Right cardiac atrium (tissue), 5 donors: ENCODE measurements at regions not wholly inside any gene's neighbourhood (a gene's known extent, or its start where the extent isn't known, plus 50 kb on each side); places are given as distances from the start of the nearest gene placed in this dataset.

ENCODE experiments used
- ATAC-seq, 2 donors: fragments of 200-7000 bp; cut with Tn5 transposase; one replicate each; pipeline versions ENCODE4 v1.8.0 to v1.9.1; 2020; ENCODE audit warnings: moderate library complexity in 2 of 2, mild to moderate bottlenecking in 1 of 2
- DNase-seq, 3 donors: peaks; one replicate each; pipeline ENCODE4 v3.0.0-alpha.2; 2020
- H3K27ac ChIP-seq: one replicate; pipeline ENCODE4 v1.5.1; 2013; ENCODE audit warnings: mild to moderate bottlenecking, low read length, control low read depth, moderate library complexity
- H3K27me3 ChIP-seq: one replicate; pipeline ENCODE4 v1.6.1; 2013; ENCODE audit not compliant: control insufficient read depth, insufficient read depth
- H3K4me1 ChIP-seq: one replicate; pipeline ENCODE4 v1.6.1; 2013; ENCODE audit warnings: low read length; ENCODE audit not compliant: control insufficient read depth, insufficient read depth
- H3K4me3 ChIP-seq: one replicate; pipeline ENCODE4 v1.5.1; 2013; ENCODE audit warnings: low read length, control low read depth
- H3K9me3 ChIP-seq: one replicate; pipeline ENCODE4 v1.6.1; 2013; ENCODE audit warnings: low read length; ENCODE audit not compliant: control insufficient read depth
- WGBS: extraction: QIAGEN DNeasy Blood & Tissue Kit; methylation state at CpG from one replicate; pipeline ENCODE4 v1.1.7; 2013; 5-methylcytosine and 5-hydroxymethylcytosine counted together
- intact Hi-C, 4 donors: fragments of 100-400 bp; cut with DNase I; formaldehyde crosslinking; loops; one replicate each; pipeline versions ENCODE4 v1.11.0 to v1.14.0; 2022 to 2023
- donor health status: healthy with polysubstance abuse.
- donor health status: DM: no; HTN: yes; CAD: no.
- donor health status: DM: no; HTN: no; CAD: no.
- donor health status: DM: no; HTN: yes; CAD: no; lungs with severe emphysema.
- donor health status: DM: yes; HTN: yes; CAD: no.

DNA sequence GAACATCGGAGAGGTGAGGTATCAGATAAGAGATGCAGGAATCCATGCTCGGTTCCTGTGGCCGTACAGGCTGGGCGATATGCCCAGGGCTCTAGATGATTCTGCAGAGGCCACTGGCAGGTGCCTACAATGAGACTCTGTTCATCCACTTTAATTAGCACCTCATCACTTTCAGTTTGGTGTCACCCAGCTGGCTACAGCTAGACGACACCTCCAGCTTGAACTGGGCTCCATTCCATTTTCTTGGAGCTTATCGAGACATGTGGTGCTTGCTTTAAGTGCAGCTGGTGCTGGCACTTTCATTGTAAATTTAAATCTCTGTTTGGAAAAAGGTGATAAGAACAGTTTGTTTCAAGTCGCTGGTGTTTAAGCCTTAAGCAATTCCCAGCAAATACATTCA is 322.5 kb upstream of the ADGRL2 start:
- Histone ChIP-seq H3K9me3 (no peaks in the 10 kb centered on the region), H3K27ac (no peak overlapping the region), H3K4me1 (no peaks in the 10 kb centered on the region), H3K27me3 (no peaks in the 10 kb centered on the region), H3K4me3 (peak overlapping the region; percentile 34)
- ATAC-seq (peak; percentile 95), DNase-seq (peak; percentile 56 to 79 (median 77))
- 13% methylated on average over 7 of the region's 7 CpGs for WGBS
- intact Hi-C loops, result no loop called here

DNA sequence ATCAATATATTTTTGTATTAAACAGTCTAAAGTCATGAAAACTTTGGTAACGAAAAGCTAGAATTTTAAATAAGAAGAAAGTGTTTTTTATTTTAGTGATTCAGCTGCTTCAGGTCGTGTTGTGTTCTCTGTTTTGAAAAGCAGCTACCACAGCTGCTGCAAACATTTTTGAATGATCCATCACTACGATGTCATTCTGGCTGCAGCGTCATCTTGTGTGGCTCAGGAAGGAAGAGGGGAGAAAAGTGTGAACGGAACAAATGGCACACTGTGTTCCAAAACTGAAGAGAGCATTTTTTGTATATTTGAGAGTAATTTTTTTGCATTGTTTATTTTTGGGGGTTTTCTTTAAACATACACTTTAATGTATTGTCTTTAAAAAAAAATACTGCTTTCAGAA is 323.0 kb upstream of the ADGRL2 start:
- no peak for DNase-seq
- Histone ChIP-seq H3K4me3 (peak overlapping the region; percentile 34), H3K27ac (no peak overlapping the region), H3K9me3 (no peaks in the 10 kb centered on the region), H3K27me3 (no peaks in the 10 kb centered on the region), H3K4me1 (no peaks in the 10 kb centered on the region)
- intact Hi-C loops, result no loop called here
- WGBS, result 17% methylated on average over 5 of the region's 5 CpGs
- ATAC-seq, result peak; percentile 55 to 72

DNA sequence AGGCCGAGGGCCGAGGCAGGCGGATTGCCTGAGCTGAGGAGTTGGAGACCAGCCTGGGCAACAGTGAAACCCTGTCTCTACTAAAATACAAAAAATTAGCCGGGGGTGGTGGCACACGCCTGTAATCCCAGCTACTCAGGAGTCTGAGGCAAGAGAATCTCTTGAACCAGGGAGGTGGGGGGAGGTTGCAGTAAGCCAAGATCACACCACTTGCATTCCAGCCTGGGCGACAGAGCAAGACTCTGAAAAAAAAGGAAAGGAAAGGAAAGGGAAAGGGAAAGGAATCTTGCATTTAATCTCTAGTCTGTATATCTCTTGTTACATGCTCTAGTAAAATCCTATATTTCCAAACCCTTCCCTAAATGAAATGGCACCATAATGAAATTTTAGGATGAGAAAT is 328.3 kb upstream of the ADGRL2 start:
- H3K27ac ChIP-seq, result no peak overlapping the region
- no peaks in the 10 kb centered on the region for H3K4me1 ChIP-seq
- intact Hi-C loops, result no loop called here
- DNase-seq, result no peak
- H3K9me3 ChIP-seq, result no peaks in the 10 kb centered on the region
- no peaks in the 10 kb centered on the region for H3K27me3 ChIP-seq
- WGBS, result 95% methylated on average over 6 of the region's 6 CpGs
- H3K4me3 ChIP-seq, result no peak overlapping the region
- ATAC-seq, result no peak

DNA sequence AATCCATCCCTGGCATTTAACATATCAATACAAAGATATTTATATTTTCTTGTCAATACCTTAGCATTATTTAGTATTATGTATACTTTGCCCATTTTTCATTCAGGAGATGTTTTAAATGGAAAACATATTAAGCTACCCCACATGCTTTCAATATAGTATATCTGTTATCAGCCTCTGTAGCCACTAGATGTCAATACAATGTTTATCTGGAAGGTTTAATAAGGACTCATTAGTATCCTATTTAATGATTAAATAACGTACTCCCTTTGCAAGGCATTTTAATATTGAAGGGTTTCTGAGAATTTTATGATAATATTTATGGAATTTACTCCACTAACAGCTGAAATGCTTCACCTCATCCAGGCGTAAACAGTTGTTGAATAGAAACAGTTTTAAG is 329.5 kb upstream of the ADGRL2 start:
- ATAC-seq (no peak), DNase-seq (no peak)
- no peaks in the 10 kb centered on the region for H3K27me3 ChIP-seq
- H3K9me3 ChIP-seq, result no peaks in the 10 kb centered on the region
- H3K27ac ChIP-seq, result no peak overlapping the region
- intact Hi-C loops, result no loop called here
- no peaks in the 10 kb centered on the region for H3K4me1 ChIP-seq
- 65% methylated on average over 2 of the region's 2 CpGs for WGBS
- no peak overlapping the region for H3K4me3 ChIP-seq

DNA sequence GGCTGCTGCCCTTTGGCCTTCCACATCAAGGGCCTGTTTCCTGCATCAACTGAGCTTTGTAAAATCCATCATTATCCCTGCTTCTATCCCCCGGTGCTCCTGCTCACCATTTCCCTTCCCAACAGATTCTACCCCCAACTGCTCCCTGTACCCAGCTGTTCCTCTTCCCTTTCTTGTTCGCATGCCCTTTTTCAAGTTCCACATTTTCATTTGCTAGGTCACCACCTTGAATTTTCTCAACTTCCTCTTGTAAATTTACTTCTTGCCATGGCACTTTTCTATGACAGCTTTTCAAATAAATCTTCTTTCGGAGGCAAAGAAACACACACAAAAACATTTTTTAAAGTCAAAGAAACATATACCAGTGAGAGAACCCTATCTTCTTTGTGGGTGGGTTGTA is 330.5 kb upstream of the ADGRL2 start:
- H3K9me3 ChIP-seq, result no peaks in the 10 kb centered on the region

DNA sequence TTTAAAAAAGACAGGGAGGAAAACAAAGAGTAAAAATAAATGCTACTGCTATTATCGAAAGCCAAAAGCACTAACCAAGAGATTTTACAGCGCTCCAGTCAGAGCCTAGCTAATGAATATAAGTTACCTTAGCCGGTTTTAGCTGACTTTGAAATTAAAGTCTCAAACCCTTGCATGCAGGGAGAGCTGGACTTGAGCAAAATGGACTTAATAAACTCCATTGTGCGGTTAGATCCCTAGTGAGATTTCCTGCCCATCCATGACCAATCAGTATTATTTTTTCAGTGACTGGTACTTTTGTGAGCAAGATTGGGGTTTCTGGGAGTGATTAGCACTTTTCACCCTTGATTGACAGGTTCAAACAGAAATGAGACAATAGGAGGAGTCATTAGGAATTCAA is 333.4 kb upstream of the ADGRL2 start:
- ATAC-seq (no peak), DNase-seq (no peak)
- Histone ChIP-seq H3K4me1 (no peaks in the 10 kb centered on the region), H3K4me3 (no peak overlapping the region), H3K27ac (no peak overlapping the region), H3K27me3 (no peaks in the 10 kb centered on the region), H3K9me3 (no peaks in the 10 kb centered on the region)
- 93% methylated on average over 4 of the region's 4 CpGs for WGBS
- intact Hi-C loops, result no loop called here

More for the DNA sequence above, 330.5 kb upstream of the ADGRL2 start:
- ATAC-seq (no peak), DNase-seq (no peak)
- WGBS, result 85% methylated on average over 3 of the region's 3 CpGs
- intact Hi-C loops, result no loop called here
- Histone ChIP-seq H3K27ac (no peak overlapping the region), H3K4me1 (no peaks in the 10 kb centered on the region), H3K4me3 (no peak overlapping the region), H3K27me3 (no peaks in the 10 kb centered on the region)

DNA sequence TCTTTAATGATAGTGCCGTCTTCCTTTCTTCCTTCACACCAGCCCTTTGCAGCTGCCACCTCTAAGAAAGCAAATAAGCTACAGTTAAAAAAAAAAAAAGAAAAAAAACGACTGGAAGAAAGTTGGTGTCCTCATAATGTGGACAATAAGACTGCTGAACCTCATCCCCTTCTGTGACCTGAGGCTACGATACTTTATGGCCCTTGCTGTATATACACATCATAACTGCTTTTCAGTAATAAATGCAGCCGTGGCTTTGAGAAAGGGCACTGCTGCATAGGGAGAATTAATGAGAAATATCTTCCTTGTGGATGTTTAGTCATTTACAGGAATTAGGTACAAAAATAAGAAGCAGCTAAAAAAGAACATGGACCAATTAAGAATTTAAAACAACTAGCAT is 333.8 kb upstream of the ADGRL2 start:
- Histone ChIP-seq H3K27ac (no peak overlapping the region), H3K27me3 (no peaks in the 10 kb centered on the region), H3K9me3 (no peaks in the 10 kb centered on the region), H3K4me1 (no peaks in the 10 kb centered on the region), H3K4me3 (no peak overlapping the region)
- DNase-seq (no peak), ATAC-seq (no peak)
- intact Hi-C loops, result no loop called here
- 85% methylated on average over 4 of the region's 4 CpGs for WGBS

DNA sequence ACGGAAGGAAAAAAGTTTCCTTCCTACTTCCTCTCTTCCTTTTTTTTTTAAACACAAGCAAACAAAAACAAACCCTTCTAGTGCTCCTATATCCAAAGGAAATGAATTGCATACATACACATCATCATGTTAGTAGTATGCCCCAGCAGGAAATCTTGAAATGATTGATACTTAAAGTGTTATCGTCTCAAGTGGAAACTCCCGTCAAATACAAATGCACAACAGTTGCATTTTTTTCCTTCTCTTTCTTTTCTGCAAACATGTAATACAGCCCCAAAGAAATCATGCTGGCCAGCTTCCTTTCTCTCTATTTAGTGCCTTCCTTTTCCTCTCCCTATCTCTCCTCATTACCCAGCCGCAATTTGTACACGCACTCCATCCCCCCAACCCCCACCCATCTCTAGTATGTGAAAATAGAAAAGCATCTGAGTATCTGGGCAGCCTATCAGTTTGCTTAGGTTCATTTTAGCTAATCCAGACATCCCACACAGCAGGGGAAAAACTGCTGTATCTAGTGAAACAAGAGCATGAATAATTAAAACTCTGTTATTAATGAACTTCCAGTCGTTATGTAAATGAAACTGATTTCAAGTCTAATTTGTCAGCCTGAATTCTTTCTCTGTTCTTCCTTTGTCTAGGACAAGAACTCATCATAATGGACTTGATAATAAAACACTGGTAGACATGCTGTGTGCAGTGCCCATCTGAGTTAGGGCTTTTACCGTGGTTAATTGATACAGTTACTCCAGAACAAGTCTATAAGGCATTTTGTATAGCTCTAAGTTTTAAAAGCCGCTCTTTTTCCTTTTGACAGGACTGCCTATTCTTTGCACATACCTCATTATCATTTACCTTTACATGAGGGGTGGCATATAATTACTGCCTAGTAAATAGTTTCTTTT is 336.5 kb upstream of the ADGRL2 start:
- WGBS, result 33% methylated on average over 8 of the region's 8 CpGs
- DNase-seq (no peak), ATAC-seq (peak; percentile 32 to 41)
- intact Hi-C loops, result no loop called here
- peak overlapping the region; percentile 5 for H3K4me3 ChIP-seq
- no peaks in the 10 kb centered on the region for H3K27me3 ChIP-seq
- no peaks in the 10 kb centered on the region for H3K9me3 ChIP-seq
- H3K4me1 ChIP-seq, result no peaks in the 10 kb centered on the region
- H3K27ac ChIP-seq, result no peak overlapping the region

DNA sequence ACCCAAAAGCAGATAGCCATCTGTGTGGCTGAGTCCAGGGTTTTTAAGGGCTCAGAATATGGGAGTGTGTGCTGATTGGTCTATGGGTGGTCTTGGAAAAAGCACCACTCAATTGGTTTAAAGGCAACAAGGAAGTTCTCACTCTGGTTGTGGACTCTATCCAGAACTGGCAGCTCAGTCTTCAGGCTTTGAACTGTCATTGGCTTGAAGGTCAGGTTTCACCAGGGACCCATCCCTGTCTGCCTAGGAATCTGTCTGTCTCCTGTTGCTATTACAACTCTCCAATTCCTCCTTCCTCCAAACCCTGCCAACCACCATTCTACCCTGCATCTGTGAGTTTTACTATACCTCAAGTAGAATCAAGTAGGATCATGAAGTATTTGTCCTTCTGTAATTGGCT is 341.7 kb upstream of the ADGRL2 start:
- Histone ChIP-seq H3K27me3 (no peaks in the 10 kb centered on the region), H3K9me3 (no peaks in the 10 kb centered on the region), H3K27ac (no peak overlapping the region), H3K4me1 (no peaks in the 10 kb centered on the region), H3K4me3 (no peak overlapping the region)
- intact Hi-C loops, result no loop called here
- no peak for DNase-seq
- peak in 1 of 2 donors; percentile 16 for ATAC-seq

DNA sequence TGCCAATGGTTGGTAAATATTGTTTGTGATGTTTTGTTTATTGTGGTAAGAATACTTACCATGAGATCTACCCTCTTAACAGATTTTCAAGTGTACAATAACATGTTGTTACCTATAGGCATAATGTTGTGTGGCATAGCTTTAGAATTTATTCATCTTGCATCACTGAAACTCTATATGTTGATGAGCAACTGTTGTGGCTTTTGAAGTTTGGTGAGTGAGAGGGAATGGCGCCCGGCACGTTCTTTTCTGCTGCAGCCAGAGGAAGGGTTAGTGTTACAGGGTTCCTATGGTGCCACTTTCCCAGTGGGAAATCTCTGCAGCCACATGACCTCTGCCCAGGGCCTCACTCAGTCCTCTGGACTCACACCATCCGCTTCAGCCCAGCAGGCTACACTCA is 342.5 kb upstream of the ADGRL2 start:
- peak in 1 of 2 donors; percentile 24 for ATAC-seq
- 95% methylated on average over 4 of the region's 4 CpGs for WGBS

DNA sequence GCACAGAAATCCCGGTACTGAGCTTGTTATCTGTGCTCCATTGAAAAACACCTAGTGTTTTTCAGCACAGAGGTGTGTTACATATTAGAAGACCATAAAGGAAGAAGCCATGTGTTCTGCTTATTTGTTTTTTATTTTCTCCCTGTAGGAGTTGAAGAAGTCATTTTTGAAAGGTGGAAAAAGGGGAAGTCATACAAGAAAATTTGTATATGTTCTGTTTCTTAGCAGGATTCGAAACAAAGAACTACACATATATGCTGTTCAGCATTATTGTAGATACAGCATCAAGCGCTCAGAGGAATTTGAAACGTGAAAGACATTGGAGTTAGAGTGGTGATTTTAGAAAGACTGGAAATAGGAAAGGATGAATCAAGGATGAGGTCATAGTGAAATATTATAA is 345.3 kb upstream of the ADGRL2 start:
- intact Hi-C loops, result no loop called here
- Histone ChIP-seq H3K27me3 (no peaks in the 10 kb centered on the region), H3K27ac (no peak overlapping the region), H3K9me3 (no peaks in the 10 kb centered on the region), H3K4me1 (no peaks in the 10 kb centered on the region), H3K4me3 (no peak overlapping the region)
- 81% methylated on average over 4 of the region's 4 CpGs for WGBS
- no peak for ATAC-seq
- DNase-seq, result no peak

More for the DNA sequence above, 342.5 kb upstream of the ADGRL2 start:
- intact Hi-C loops, result no loop called here
- DNase-seq, result no peak
- Histone ChIP-seq H3K27me3 (no peaks in the 10 kb centered on the region), H3K9me3 (no peaks in the 10 kb centered on the region), H3K4me1 (no peaks in the 10 kb centered on the region), H3K27ac (no peak overlapping the region), H3K4me3 (no peak overlapping the region)

DNA sequence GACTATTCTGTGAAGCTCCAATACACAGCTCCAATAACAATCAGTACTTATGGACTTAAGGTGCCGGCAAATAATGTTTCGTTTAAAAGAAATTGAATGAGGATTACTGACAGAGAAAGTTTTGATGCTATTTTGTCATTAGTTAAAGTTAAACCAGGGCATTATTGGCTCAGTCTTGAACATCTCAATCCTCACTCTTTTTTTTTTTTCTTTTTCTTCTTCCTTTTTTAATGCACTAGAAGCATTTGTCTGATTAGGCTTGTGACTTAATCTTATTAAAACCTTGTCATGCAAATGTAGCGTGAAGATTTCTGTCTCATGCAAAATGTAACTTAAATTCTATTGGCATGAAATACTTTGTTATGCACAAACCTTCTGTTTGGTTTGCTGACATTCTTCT is 346.8 kb upstream of the ADGRL2 start:
- Histone ChIP-seq H3K9me3 (no peaks in the 10 kb centered on the region), H3K27ac (no peak overlapping the region), H3K27me3 (no peaks in the 10 kb centered on the region), H3K4me3 (no peak overlapping the region), H3K4me1 (no peaks in the 10 kb centered on the region)
- ATAC-seq, result no peak
- WGBS, result 95% methylated on average over 3 of the region's 3 CpGs
- intact Hi-C loops, result no loop called here
- no peak for DNase-seq
